Keratinocyte (primary cell): ENCODE measurements at regions not wholly inside any gene's neighbourhood (a gene's known extent, or its start where the extent isn't known, plus 50 kb on each side); places are given as distances from the start of the nearest gene placed in this dataset.
A peak's percentile ranks its signal among the peaks of the same experiment; 100 is the strongest.

Source experiments
- EZH2 ChIP-seq: IDR thresholded peaks from one replicate; pipeline ENCODE4 v1.6.1; 2012; ENCODE audit warnings: inconsistent platforms, mild to moderate bottlenecking, low read length, moderate library complexity
- TF ChIP-seq, protein P1 (sequence below), 3 experiments: IDR thresholded peaks in 1 of 3; conservative IDR thresholded peaks in 1 of 3; optimal IDR thresholded peaks in 1 of 3; 2 replicates in 2 of 3; 3 replicates in 1 of 3; pipeline versions ENCODE3 to v1.5.1; 2011; ENCODE audit warnings: low read length in 3 of 3, mild to moderate bottlenecking in 3 of 3, moderate library complexity in 2 of 3, control low read depth in 1 of 3, inconsistent platforms in 1 of 3; ENCODE audit not compliant: insufficient read depth in 2 of 3; ENCODE audit errors: extremely low read depth in 1 of 3

GRCh38 chr2:34012715-34013302 lies 413.7 kb upstream of the FAM98A start:
- TF ChIP-seq, protein P1, sequence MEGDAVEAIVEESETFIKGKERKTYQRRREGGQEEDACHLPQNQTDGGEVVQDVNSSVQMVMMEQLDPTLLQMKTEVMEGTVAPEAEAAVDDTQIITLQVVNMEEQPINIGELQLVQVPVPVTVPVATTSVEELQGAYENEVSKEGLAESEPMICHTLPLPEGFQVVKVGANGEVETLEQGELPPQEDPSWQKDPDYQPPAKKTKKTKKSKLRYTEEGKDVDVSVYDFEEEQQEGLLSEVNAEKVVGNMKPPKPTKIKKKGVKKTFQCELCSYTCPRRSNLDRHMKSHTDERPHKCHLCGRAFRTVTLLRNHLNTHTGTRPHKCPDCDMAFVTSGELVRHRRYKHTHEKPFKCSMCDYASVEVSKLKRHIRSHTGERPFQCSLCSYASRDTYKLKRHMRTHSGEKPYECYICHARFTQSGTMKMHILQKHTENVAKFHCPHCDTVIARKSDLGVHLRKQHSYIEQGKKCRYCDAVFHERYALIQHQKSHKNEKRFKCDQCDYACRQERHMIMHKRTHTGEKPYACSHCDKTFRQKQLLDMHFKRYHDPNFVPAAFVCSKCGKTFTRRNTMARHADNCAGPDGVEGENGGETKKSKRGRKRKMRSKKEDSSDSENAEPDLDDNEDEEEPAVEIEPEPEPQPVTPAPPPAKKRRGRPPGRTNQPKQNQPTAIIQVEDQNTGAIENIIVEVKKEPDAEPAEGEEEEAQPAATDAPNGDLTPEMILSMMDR (optimal IDR thresholded peaks at IDR 0.05 in 1 of 3, IDR thresholded peaks at IDR 0.05 in 1 of 3, conservative IDR thresholded peaks at IDR 0.05 in 1 of 3; ENCODE audit: extremely low read depth in 1 of 3, insufficient read depth in 2 of 3, low read length in 3 of 3) = peak; percentile 71 to 84 (median 75)
- TF ChIP-seq EZH2 = no peak
